HepG2 (cell line): ENCODE measurements at regions not wholly inside any gene's neighbourhood (a gene's known extent, or its start where the extent isn't known, plus 50 kb on each side); places are given as distances from the start of the nearest gene placed in this dataset.

Experiments
- HDAC2 ChIP-seq: sonication (generic); formaldehyde crosslinking; IDR thresholded peaks from 2 replicates; pipeline ENCODE4 v1.4.0; 2020; ENCODE audit warnings: missing genetic modification reagents
- MAFK ChIP-seq, 2 experiments: IDR thresholded peaks in 1 of 2; conservative IDR thresholded peaks in 1 of 2; 2 replicates each; pipeline ENCODE4 v1.6.1; 2011; ENCODE audit warnings: improper control_type of control experiment in 2 of 2, low read length in 2 of 2
- REXO4 ChIP-seq: sonication (generic); formaldehyde crosslinking; IDR thresholded peaks from 2 replicates; pipeline ENCODE4 v1.8.0; 2022; ENCODE audit warnings: missing genetic modification reagents, mild to moderate bottlenecking, borderline replicate concordance
- SMARCC2 ChIP-seq: fragments of 450-650 bp; IDR thresholded peaks from 2 replicates; pipeline ENCODE4 v1.6.1; 2017; ENCODE audit warnings: antibody characterized with exemption, mild to moderate bottlenecking
- ZBTB8A ChIP-seq: sonication (generic); formaldehyde crosslinking; IDR thresholded peaks from 2 replicates; pipeline ENCODE4 v1.4.0; 2020; ENCODE audit warnings: mild to moderate bottlenecking, low read depth, missing genetic modification reagents, borderline replicate concordance
- ZKSCAN1 ChIP-seq: fragments of 150-350 bp; IDR thresholded peaks from 2 replicates; pipeline ENCODE4 v1.6.1; 2014; ENCODE audit warnings: low read length
- ZNF703 ChIP-seq: sonication (generic); formaldehyde crosslinking; IDR thresholded peaks from 2 replicates; pipeline ENCODE4 v1.5.1; 2020; ENCODE audit warnings: missing genetic modification reagents, mild to moderate bottlenecking, moderate library complexity, borderline replicate concordance
- TF ChIP-seq, protein P1 (sequence below): sonication (generic); formaldehyde crosslinking; IDR thresholded peaks from 2 replicates; pipeline ENCODE4 v1.5.0; 2020; ENCODE audit warnings: mild to moderate bottlenecking, missing genetic modification reagents, moderate library complexity

DNA sequence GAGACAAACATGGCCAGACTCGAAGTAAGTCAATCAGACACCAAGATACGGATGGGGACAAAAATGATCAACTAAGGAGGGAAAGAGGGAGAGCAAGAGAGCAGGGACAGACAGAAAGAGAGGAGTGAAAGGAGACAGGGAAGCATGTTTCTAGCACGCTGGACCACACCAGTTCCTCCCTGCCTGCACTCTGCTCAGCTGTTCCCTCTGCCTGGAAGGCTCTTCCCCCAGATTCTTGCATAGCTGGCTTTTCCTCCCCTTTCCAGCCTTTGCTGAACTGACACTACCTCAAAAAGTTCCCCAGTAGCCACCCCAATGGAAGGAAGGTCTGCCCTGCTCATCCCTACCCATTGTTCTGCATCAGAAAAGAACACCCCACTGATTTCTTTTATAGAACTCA is 185.9 kb downstream of the MAFB start:
- TF ChIP-seq ZKSCAN1 (no peak), ZBTB8A (CRISPR knock-in tag) (no peak), REXO4 (CRISPR knock-in tag) (no peak), HDAC2 (CRISPR knock-in tag) (no peak), ZNF703 (CRISPR knock-in tag) (no peak), MAFK (conservative IDR thresholded peaks at IDR 0.05 in 1 of 2, IDR thresholded peaks at IDR 0.05 in 1 of 2; ENCODE audit: low read length in 2 of 2) (no peak), SMARCC2 (no peak)
- TF ChIP-seq, protein P1, sequence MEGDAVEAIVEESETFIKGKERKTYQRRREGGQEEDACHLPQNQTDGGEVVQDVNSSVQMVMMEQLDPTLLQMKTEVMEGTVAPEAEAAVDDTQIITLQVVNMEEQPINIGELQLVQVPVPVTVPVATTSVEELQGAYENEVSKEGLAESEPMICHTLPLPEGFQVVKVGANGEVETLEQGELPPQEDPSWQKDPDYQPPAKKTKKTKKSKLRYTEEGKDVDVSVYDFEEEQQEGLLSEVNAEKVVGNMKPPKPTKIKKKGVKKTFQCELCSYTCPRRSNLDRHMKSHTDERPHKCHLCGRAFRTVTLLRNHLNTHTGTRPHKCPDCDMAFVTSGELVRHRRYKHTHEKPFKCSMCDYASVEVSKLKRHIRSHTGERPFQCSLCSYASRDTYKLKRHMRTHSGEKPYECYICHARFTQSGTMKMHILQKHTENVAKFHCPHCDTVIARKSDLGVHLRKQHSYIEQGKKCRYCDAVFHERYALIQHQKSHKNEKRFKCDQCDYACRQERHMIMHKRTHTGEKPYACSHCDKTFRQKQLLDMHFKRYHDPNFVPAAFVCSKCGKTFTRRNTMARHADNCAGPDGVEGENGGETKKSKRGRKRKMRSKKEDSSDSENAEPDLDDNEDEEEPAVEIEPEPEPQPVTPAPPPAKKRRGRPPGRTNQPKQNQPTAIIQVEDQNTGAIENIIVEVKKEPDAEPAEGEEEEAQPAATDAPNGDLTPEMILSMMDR (CRISPR knock-in tag) = no peak
